Glutamatergic neuron (in vitro differentiated cells): ENCODE measurements at regions not wholly inside any gene's neighbourhood (a gene's known extent, or its start where the extent isn't known, plus 50 kb on each side); places are given as distances from the start of the nearest gene placed in this dataset.
A peak's percentile ranks its signal among the peaks of the same experiment; 100 is the strongest.

Experiments
- DNase-seq: peaks from one replicate; pipeline ENCODE4 v3.0.0; 2022
- H3K27ac Mint-ChIP-seq: one replicate; pipeline ENCODE4 v1.8.0; 2020; ENCODE audit warnings: mild to moderate bottlenecking, mixed read lengths, inconsistent platforms; ENCODE audit not compliant: unreplicated experiment
- H3K27me3 Mint-ChIP-seq: one replicate; pipeline ENCODE4 v1.8.0; 2020; ENCODE audit warnings: mild to moderate bottlenecking, moderate library complexity, mixed read lengths, inconsistent platforms; ENCODE audit not compliant: unreplicated experiment
- H3K36me3 Mint-ChIP-seq: one replicate; pipeline ENCODE4 v1.8.0; 2020; ENCODE audit warnings: mild to moderate bottlenecking, mixed read lengths, inconsistent platforms; ENCODE audit not compliant: unreplicated experiment
- H3K4me1 Mint-ChIP-seq: one replicate; pipeline ENCODE4 v1.8.0; 2020; ENCODE audit warnings: mild to moderate bottlenecking, low read depth, mixed read lengths, inconsistent platforms; ENCODE audit not compliant: unreplicated experiment
- H3K4me3 Mint-ChIP-seq: one replicate; pipeline ENCODE4 v1.8.0; 2020; ENCODE audit warnings: mild to moderate bottlenecking, mixed read lengths, inconsistent platforms; ENCODE audit not compliant: unreplicated experiment
- H3K9me3 Mint-ChIP-seq: one replicate; pipeline ENCODE4 v1.8.0; 2020; ENCODE audit warnings: mild to moderate bottlenecking, moderate library complexity, mixed read lengths, inconsistent platforms; ENCODE audit not compliant: unreplicated experiment
- TF ChIP-seq, protein P1 (sequence below): fragments of 200-600 bp; sonication (generic); IDR thresholded peaks from one replicate; pipeline ENCODE4 v1.5.0; 2021; ENCODE audit not compliant: partially characterized antibody, unreplicated experiment

DNA sequence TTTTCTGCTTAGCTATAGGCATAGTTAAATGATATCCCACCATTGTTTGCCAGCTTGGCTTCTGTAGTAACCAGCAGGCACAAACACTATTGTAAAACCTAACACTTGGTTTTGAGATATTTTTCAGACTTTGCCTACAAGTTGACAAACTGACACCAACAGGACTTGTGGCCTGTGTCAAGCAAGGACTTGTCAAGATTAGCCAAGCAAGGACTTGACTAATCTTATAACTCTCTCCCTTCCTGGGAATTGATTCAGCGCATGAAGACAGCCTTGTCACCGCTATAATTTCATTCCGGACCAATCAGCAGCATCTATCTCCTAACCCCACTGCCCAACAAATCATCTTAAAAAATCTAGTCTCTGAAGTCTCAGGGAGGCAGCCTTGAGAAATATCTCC lies 72.7 kb upstream of the SLITRK1 start:
- Mint-ChIP-seq H3K27ac (no peak overlapping the region), H3K4me1 (no peaks in the 10 kb centered on the region), H3K9me3 (no peaks in the 10 kb centered on the region), H3K27me3 (no peaks in the 10 kb centered on the region), H3K4me3 (no peak overlapping the region), H3K36me3 (no peaks in the 10 kb centered on the region)
- no peak for DNase-seq
- TF ChIP-seq, protein P1, sequence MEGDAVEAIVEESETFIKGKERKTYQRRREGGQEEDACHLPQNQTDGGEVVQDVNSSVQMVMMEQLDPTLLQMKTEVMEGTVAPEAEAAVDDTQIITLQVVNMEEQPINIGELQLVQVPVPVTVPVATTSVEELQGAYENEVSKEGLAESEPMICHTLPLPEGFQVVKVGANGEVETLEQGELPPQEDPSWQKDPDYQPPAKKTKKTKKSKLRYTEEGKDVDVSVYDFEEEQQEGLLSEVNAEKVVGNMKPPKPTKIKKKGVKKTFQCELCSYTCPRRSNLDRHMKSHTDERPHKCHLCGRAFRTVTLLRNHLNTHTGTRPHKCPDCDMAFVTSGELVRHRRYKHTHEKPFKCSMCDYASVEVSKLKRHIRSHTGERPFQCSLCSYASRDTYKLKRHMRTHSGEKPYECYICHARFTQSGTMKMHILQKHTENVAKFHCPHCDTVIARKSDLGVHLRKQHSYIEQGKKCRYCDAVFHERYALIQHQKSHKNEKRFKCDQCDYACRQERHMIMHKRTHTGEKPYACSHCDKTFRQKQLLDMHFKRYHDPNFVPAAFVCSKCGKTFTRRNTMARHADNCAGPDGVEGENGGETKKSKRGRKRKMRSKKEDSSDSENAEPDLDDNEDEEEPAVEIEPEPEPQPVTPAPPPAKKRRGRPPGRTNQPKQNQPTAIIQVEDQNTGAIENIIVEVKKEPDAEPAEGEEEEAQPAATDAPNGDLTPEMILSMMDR, result no peak

DNA sequence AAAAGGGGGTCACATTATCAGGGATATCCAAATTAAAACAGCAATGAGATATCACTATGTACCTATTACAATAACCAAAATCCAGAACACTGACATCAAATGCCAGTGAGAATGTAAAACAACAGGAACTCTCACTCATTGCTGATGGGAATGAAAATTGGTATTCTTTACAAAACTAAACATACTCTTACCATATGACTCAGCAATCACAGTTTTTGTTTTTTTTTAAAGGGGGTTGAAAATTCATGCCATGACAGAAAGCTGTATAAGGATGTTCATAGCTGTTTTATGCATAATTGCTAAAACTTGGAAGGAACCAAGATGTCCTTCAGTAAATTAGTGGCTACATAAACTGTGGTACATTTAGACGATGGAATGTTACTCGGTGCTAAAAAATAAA lies 71.6 kb upstream of the SLITRK1 start:
- Mint-ChIP-seq H3K9me3 (no peaks in the 10 kb centered on the region), H3K36me3 (no peaks in the 10 kb centered on the region), H3K27ac (no peak overlapping the region), H3K4me1 (no peaks in the 10 kb centered on the region), H3K27me3 (no peaks in the 10 kb centered on the region), H3K4me3 (no peak overlapping the region)
- TF ChIP-seq, protein P1, result no peak
- DNase-seq, result no peak

DNA sequence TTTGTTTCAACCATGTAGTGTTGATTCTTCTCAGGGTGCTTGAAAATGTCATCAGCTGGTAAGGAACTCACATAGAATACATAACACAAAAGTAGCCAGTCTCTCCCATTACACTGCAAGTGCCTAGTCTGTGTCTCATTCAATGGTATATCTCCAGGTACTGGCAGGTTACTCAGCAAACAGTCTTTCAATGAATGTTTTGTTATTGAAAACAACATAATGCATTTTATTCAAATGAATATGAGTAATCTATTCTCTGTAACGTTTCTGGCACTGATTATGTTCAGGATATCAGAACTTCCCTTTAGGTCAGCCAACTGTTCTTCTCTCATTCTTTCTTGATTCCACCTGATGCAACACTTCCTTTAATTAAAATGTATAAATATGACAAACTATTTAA lies 68.0 kb upstream of the SLITRK1 start:
- Mint-ChIP-seq H3K9me3 (no peaks in the 10 kb centered on the region), H3K27me3 (no peaks in the 10 kb centered on the region), H3K27ac (no peak overlapping the region), H3K36me3 (no peaks in the 10 kb centered on the region), H3K4me1 (no peaks in the 10 kb centered on the region), H3K4me3 (no peak overlapping the region)
- DNase-seq, result no peak
- TF ChIP-seq, protein P1, result no peak

DNA sequence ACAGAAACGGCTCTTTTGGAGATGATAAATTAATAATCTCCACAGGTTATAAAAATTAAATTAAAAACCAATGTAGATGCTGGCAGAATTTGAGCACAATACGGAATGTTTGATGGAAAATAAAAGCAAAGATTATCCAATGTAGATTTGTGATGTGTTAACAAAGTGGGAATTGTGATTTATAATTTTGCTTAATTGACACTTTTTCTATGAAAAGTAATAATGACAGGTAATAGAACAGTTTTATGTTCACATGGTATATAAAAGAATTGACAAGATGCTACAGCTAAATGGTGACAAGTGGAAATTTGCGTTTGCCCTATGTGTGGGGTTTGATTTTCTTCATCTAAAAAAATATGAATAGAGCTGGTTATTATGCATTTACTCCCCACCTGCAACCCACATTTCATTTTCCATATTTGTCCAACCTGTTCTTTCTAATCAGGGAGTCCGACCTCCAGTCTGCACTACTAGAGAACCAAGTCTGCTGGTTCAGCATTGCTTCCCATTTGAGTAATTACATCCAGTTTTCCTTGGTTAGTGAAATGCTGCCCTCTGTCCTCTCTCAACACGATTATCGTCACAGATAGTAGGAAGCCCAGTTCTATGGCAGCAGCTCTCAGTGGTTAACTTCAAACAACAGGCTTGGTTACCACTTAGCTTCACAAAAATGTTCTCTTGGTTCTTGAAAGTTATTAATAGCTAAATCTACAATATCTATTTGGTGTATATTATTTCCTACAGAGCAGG lies 61.4 kb upstream of the SLITRK1 start:
- no peaks in the 10 kb centered on the region for H3K9me3 Mint-ChIP-seq
- H3K4me3 Mint-ChIP-seq, result no peak overlapping the region
- no peak overlapping the region for H3K27ac Mint-ChIP-seq
- TF ChIP-seq, protein P1, result no peak
- H3K27me3 Mint-ChIP-seq, result peaks cover 2% of the 10 kb centered on the region
- H3K36me3 Mint-ChIP-seq, result no peaks in the 10 kb centered on the region
- H3K4me1 Mint-ChIP-seq, result peaks cover 5% of the 10 kb centered on the region
- no peak for DNase-seq

DNA sequence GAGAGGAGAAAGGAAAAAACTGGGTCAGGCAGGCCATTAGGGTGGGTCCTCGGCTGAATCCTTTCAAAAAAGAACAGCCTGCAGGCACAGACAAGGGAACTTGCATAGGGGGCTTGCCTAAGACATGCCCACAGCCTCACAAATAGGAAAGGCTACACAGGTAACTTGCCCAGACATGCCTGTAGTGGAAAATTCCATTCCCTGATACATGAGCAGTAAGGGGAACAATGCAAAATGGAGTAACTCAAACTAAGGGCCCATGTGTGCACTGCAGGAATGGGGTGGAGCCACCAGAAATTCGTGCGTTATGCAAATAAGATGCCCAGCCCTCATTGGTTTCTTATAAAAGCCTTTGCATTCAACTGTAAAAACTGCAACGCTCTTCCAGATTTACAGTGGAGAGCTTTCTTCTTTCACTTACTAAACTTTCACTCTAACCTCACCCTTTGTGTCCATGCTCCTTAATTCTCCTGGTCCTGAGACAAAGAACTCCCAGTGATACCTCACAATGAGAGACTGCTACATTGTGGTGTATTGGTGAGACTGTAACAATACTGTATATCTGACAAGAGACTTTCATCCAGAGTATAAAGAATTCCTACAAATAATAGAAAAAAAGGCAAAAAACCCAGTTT lies 59.5 kb upstream of the SLITRK1 start:
- Mint-ChIP-seq H3K4me3 (no peak overlapping the region), H3K9me3 (no peaks in the 10 kb centered on the region), H3K36me3 (no peaks in the 10 kb centered on the region), H3K4me1 (peaks cover 5% of the 10 kb centered on the region), H3K27ac (peak overlapping the region; percentile 29), H3K27me3 (peaks cover 2% of the 10 kb centered on the region)
- TF ChIP-seq, protein P1, result no peak
- no peak for DNase-seq
